ENCODE measurements at regions not wholly inside any gene's neighbourhood (a gene's known extent, or its start where the extent isn't known, plus 50 kb on each side); places are given as distances from the start of the nearest gene placed in this dataset.

DNA sequence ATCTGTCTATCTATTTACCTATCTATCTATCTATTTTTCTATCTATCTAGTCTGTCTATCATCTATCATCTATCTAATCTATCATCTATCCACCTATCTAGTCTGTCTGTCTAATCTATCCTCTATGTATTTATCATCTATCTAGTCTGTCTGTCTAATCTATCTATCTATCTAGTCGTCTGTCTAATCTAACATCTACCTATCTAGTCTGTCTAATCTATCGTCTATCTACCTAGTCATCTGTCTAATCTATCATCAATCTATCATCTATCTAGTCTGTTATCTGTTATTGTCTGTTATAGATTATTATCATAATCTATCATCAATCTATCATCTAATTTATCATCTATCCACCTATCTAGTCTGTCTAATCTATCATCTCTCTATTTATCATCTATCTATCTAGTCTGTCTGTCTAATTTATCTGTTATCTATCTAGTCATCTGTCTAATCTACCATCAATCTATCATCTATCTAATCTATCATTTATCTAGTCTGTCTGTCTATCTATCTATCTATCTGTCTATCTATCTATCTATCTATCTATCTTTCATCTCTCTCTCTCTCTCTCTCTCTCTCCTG is 80.2 kb upstream of the ZNF618 start:
- DNase-seq (ENCODE audit: low read depth), result no peak
- TF ChIP-seq, protein P1, sequence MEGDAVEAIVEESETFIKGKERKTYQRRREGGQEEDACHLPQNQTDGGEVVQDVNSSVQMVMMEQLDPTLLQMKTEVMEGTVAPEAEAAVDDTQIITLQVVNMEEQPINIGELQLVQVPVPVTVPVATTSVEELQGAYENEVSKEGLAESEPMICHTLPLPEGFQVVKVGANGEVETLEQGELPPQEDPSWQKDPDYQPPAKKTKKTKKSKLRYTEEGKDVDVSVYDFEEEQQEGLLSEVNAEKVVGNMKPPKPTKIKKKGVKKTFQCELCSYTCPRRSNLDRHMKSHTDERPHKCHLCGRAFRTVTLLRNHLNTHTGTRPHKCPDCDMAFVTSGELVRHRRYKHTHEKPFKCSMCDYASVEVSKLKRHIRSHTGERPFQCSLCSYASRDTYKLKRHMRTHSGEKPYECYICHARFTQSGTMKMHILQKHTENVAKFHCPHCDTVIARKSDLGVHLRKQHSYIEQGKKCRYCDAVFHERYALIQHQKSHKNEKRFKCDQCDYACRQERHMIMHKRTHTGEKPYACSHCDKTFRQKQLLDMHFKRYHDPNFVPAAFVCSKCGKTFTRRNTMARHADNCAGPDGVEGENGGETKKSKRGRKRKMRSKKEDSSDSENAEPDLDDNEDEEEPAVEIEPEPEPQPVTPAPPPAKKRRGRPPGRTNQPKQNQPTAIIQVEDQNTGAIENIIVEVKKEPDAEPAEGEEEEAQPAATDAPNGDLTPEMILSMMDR (conservative IDR thresholded peaks at IDR 0.05; ENCODE audit: low read depth, low read length), result no peak
- H3K4me3 ChIP-seq (ENCODE audit: low read depth, low read length), result no peak overlapping the region

DNA sequence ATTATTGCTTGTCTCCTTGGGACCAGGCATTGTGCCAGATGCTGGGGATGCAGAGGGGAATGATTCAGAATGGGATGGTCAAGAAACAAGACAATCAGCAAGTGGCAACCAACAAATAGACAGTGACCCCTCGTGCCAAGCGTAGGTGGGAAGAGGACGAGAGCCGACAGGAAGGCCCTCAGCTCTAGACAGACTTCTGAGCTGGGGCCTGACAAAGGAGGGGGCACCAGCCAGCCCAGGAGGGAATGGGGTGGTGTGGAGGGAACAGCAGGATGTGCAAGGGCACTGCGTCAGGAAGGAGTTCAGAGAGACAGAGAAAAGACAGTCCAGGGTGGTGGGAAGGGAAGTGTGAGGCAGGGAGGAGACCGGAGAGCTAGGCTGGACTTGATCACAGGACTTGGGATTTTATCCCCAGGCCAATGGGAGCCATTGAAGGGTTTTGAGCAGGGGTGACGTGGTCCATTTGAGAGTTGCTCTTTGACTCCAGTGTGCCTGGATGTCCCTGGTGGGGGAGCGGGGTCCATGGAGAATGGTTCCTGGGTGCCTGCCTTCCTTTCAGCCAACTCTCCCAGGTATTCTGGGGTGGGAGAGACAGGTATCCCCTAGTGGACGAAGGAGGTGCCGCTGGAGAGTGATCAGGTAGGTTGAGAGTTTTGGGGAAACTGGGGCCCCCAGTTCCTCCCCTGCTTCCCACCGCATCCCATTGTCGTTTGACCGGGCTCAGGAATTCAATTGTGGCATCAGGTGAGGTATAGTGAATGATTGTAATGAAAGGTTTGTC is 79.3 kb upstream of the ZNF618 start:
- DNase-seq (ENCODE audit: low read depth), result no peak
- TF ChIP-seq, protein P1 (conservative IDR thresholded peaks at IDR 0.05; ENCODE audit: low read depth, low read length), result no peak
- no peak overlapping the region for H3K4me3 ChIP-seq (ENCODE audit: low read depth, low read length)

DNA sequence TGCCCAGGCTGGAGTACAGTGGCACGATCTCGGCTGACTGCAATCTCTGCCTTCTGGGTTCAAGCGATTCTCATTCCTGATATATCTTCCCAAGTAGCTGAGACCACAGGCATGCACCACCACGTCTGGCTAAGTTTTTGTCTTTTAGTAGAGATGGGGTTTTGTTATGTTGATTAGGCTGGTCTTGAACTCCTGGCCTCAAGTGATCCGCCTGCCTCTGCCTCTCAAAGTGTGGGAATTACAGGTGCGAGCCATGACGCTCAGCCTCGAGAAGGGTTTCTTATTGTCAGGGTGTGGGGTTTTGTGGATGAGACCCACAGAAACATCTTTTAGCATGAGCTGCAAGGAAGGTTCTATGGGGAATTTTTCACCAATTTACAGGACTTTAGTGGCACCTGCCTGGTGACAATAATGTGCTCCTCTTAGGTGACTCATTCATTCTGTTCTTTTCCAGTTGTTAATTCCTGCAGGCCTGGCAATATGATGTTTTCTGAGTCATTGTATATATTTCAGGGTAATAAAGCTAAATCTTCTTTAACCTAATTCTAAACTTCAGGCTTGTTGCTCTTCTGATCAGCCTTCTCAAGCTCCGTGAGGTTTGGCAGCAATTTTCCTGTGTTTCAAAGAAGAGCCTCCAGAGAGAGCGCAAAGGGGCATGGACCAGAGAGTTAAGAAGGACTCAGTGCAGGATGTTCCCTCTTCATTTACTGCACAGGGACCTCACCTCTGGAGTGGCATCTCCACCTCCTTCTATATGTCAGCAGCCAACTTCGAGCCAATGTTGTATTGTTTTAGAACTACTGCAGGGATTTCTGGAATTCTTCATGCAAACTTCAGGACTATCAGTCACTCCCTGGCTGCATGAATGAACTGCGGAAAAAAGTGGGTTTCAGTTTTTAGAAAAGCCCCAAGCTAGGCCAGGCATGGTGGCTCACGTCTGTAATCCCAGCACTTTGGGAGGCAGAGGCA is 77.8 kb upstream of the ZNF618 start:
- TF ChIP-seq, protein P1 (conservative IDR thresholded peaks at IDR 0.05; ENCODE audit: low read depth, low read length), result no peak
- H3K4me3 ChIP-seq (ENCODE audit: low read depth, low read length), result no peak overlapping the region
- DNase-seq (ENCODE audit: low read depth), result no peak

DNA sequence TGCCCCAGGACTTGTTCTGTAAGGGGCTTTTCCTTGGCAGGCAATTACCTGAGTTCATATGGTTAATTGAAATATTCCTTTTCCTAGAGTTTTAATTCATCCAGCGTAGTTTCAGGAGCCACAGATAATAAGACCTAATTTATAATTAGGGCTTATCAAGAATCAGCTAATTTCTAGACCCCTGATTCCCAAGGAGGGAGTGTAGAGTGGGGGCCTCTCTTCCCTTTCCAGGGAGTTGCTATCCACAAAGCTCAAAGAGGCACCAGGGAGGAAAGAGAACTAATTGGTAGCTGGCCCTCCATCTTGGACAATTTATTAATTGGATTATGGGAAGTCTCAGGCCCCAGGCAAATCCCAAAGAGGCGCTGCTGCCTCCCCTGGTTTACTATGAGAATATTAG is 75.8 kb upstream of the ZNF618 start:
- H3K4me3 ChIP-seq (ENCODE audit: low read depth, low read length), result no peak overlapping the region
- TF ChIP-seq, protein P1 (conservative IDR thresholded peaks at IDR 0.05; ENCODE audit: low read depth, low read length), result no peak
- no peak for DNase-seq (ENCODE audit: low read depth)

DNA sequence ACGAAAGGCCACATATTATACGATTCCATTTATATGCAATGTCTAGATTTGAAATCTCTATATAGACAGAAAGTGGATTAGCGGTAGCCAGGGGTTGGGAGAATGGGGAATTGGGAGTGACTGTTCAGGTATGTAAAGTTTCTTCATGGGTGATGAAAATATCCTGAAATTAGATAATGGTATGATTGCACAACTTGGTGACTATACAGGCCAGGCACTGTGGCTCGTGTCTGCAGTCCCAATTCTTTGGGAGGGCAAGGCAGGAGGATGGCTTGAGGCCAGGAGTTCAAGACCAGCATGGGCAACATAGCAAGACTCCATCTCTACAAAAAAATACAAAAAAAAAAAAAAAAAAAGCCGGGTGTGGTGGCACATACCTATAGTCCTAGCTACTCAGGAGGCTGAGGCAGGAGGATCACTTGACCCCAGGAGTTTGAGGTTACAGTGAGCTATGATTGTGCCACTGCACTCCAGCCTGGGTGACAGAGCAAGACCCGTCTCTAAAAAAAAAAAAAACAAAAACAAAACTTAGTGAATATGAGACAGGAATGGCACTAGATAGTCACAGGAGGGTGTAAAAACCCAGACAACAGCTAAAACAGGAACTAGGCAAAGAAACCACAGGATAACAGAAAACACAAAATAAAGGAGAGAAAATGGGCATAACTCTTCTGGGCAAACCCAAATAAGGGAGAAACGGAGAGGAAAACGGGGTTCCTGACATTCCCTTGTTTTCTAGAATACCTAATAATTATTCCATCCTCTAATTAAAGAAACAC is 72.1 kb upstream of the ZNF618 start:
- H3K4me3 ChIP-seq (ENCODE audit: low read depth, low read length), result no peak overlapping the region
- TF ChIP-seq, protein P1 (conservative IDR thresholded peaks at IDR 0.05; ENCODE audit: low read depth, low read length), result no peak
- DNase-seq (ENCODE audit: low read depth), result no peak

DNA sequence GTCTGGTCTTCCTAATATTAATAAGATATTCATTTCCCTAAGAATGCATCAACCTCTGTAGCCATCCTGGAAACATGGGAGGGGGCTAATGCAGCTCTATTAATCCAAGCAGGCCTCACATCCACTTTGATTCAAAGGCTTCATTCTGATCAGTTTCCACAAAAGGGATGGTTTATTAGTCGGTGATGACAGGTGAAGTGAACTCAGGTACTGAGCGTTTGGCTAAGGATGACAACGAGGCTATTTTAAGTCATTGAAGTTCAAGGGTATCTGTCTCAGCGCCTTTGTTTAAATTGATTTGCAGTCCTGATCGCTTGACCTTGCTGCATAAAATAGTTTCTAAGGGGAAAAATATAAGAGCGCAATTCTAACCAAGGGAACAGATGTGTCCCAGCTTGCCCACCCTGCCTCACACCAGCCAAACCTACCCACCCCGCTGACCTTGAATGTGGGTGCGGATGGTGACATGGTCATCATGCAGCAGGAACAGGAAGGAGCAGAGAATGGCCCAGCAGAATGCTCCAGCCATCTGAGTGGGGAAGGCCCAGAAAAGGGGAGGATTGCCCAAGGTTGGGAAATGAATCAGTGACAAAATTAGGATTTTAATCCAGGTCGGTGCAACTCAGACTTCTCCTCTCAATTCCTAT is 70.5 kb upstream of the ZNF618 start:
- TF ChIP-seq, protein P1 (conservative IDR thresholded peaks at IDR 0.05; ENCODE audit: low read depth, low read length), result no peak
- DNase-seq (ENCODE audit: low read depth), result no peak
- H3K4me3 ChIP-seq (ENCODE audit: low read depth, low read length), result no peak overlapping the region

Measured in choroid plexus epithelial cell (primary cell).